GM21367 (cell line): ENCODE measurements at regions not wholly inside any gene's neighbourhood (a gene's known extent, or its start where the extent isn't known, plus 50 kb on each side); places are given as distances from the start of the nearest gene placed in this dataset.

Experiments used
- ATAC-seq: cut with Tn5 transposase; IDR thresholded peaks from one replicate; pipeline ENCODE4 v1.9.1; 2021; ENCODE audit not compliant: unreplicated experiment

DNA sequence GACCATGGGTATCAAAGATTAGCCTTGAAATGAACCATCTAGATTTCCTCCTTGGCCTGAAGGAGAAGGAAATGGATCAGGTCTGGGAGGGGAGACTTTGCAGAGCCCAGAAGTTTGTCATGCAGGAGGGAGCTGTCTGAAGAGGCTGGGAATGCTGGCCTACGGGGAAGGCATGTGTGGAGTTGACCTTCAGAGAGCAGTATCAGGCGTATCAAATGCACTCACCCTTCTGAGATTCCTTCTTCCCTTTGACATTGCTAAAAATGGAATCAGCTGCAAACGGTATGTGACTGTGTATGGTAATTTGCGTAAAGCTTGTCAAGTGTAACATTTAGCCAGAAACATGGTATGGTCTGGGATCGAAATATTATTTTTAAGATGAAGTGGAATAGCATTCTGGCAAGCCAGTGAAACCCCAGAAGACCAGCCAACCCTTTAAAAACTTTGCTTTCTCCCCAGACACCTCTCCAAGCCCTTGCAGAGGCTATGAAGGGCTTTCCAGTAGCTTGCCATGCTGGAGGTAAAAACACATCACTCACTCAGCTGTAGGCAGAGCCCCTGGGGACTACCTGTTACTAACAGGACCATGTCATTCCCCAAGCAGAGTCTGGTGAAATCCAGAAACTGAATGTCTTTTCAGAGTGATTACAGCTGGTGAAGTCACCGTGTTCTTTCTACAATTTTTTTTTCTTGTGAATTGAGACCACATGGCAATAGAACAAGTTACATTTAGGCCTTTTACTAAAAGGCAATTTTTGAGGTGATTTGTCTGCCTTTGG lies 174.7 kb upstream of the SLC24A5 start:
- ATAC-seq = no peak

GRCh38 chr15:47949815-47950214 lies 171.0 kb upstream of the SLC24A5 start:
- no peak for ATAC-seq

GRCh38 chr15:47950447-47950846 lies 170.3 kb upstream of the SLC24A5 start:
- no peak for ATAC-seq

- no peak for ATAC-seq
Observed at GRCh38 chr15:47951781-47952180, 169.0 kb upstream of the SLC24A5 start.

GRCh38 chr15:47954196-47954595 lies 166.6 kb upstream of the SLC24A5 start:
- no peak for ATAC-seq

- ATAC-seq = no peak
Observed at GRCh38 chr15:47955021-47955420, 165.8 kb upstream of the SLC24A5 start.

- ATAC-seq = no peak
Observed at GRCh38 chr15:47959617-47960413, 161.0 kb upstream of the SLC24A5 start.

GRCh38 chr15:47961401-47962090 lies 159.2 kb upstream of the SLC24A5 start:
- peak; percentile 83 for ATAC-seq

DNA sequence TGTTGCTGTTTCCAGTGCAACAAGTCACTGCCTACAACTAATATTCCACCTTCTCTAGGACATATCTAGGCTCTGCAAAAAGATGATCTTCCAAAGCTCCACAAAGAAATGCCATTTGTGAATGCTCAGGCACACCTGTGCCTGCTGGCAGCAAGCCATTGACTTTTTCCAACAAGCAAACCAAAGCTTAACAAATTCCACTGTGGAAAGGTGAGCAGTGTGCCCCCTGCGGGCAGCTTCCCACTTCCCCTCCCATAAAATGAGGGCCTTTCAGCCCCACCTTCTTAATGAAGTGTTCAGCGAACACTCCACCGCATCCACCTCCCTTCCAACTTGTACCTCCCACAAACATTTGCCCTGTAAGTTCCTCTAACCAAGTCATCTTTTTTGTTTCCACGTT lies 157.5 kb upstream of the SLC24A5 start:
- no peak for ATAC-seq

DNA sequence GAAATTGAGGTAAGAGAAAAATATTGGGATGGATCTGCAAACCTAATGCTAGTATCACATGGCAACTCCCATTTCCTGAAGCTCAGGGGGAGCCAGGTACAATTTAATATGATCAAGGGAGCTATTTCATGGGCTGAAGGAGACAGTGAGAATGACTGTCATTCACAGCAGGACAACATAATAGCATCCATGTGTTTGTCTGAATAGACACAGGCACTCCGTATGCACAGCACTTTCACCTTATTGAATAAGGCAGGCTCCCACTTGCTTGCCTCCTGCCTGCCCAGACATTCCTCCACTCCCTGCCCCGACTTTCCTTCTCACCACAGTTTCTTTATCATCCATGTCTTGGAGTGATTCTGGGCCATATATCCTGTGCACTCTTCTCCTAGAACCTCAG lies 156.6 kb upstream of the SLC24A5 start:
- no peak for ATAC-seq

DNA sequence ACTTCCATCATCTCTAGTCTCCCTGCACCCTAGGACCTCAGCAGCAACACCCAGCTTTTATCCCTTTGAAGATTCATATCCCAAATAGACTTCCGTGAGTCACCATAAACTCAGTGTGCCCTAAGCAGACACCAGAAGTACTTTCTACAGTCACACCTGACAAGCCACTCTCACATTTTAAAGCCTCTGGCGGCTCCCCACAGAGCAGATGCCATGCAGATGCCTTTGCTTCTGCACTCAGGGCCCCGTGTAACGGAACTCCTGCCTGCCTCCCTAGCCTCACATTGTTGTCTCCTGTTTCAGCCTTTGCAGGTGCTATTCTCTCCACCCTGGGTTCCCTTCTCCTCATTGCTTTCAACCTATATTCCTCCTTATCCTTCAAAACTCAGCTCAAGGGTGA lies 155.5 kb upstream of the SLC24A5 start:
- no peak for ATAC-seq

DNA sequence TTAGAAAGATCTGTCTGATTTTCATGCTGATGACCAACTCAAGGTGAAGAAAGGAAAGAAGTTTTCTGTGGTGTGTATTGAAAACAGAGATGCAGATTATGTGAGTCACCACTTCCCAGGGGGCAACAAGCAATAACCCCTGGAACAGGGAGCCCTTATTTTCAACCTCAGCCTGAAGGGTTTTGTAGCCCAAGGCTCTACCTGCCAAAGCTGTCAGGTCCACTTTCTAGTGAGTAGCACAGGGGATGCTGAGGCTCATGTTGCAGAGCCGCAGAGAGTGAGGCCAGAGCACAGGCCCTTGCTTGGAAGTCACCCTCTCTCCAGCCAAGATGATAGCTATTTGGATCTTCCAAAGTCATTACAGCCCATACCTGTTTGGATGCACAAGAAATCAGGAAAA lies 152.2 kb upstream of the SLC24A5 start:
- no peak for ATAC-seq

DNA sequence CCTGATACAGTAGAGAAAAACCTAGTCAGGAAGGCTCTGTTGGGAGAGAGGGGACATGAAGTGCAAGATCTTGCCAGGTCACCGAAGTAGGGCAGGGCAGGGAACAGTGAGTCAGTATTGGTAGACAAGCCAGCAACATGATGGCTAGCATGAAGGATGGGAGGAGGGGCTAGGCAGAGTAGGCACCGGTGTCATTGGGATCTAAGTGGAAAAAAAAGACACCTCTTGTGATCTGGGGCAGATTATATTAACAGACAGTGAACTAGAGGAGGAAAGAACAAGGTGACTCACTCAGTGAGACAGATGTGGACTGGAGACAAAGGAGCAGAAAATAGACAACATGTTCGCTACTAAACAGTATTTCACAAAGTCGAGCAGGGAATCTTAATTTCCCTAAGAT lies 149.2 kb upstream of the SLC24A5 start:
- no peak for ATAC-seq

- ATAC-seq = no peak
Observed at GRCh38 chr15:47972738-47973137, 148.1 kb upstream of the SLC24A5 start.

- no peak for ATAC-seq
Observed at GRCh38 chr15:47974724-47975123, 146.1 kb upstream of the SLC24A5 start.

DNA sequence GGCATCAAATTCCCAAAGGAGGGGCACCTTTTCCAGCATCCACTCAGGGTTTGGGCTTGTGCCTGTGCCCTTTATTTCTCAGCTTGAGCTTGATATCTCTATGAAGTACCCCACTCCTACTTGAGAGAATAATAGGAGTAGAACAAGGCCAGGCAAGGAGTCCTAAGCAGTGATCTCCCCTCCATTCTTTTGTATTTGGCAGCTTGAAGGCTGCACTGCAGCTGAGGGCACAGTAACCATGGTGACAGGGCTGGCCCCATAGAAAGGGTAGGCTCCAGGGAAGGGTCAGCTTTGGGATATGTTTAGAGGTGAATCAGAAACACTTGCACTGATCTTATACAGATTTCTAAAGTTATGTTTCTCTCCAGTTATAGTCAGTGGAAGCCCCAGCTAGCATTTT lies 145.4 kb upstream of the SLC24A5 start:
- no peak for ATAC-seq

DNA sequence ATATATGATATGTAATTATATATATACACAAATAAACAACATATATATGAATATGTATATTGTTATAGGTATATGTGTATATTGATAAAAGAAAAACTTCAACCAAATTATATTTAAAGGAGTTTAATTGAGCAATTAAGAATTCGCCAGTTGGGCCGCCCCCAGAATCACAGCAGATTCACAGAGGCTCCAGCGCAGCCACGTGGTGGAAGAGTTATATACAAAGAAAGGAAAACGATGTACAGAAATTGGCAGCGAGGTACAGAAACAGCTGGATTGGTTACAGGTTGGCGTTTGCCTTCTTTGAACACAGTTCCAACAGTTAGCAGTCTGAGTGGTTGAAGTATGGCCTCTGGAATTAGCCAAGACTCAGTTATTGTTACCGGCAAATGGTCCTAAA lies 137.3 kb upstream of the SLC24A5 start:
- ATAC-seq = no peak

DNA sequence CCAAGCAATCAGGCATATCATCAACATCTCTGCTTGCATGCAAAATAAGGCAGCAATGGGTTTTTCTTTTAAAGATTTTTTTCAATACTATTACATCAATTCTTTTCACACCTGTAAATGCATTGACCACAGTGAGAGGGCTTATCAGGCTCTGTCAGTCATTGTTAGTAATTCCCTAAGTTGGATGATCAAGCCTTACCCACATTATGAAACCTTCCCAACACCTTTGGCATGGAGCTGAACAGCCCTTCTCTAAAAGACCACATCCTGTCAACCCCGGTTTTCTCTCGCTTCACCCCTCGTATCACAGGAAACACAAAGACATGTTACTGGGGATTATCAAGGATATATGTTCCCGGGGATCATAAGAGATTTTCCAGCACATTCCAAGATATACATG lies 135.2 kb upstream of the SLC24A5 start:
- no peak for ATAC-seq

DNA sequence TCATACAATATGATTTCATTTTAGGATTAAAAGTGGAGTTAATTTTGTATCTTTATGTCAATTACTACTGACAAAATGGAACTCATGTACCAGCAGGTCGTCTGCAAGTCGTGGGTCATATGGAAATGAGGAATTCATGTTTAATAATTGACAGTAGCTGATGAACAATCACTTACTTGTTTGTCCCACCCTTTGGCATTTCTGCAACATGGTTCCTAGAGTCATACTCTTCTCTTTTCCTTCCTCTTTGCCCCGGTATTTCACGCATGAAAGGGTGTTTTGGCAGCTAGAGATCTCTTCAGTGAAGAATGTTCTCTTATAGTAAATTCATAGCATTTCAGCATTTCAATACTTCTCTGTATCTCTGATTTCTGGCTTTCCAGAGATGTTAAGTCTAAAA lies 133.3 kb upstream of the SLC24A5 start:
- no peak for ATAC-seq

DNA sequence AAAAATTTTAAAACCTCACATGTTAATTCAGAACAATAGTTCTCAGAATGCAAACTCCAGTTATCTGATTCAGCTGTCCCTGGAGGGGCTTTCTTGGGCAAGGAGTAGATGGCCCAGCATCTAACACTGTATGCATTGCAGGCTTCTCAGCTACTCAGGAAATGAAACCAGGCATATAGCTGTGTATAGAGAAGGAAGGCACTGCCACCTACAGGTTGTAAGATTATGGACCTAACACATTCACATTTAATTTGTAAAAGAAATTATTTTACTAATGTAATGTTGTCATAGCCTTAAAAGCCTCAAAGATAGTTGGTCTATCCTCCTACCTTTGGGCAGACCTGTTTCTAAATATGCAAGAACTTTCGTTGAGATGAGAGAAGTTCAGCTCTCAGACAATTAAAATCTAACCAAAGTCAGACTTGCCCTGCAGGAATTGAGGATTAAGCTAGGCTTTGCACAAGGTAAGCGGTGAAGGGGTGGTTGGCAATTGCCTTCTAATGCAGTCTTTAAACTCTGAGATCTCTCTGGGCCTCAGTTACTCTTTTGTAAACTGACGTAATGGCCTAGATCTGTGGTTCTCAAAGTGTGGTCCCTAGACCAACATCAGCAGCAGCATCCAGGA lies 132.8 kb upstream of the SLC24A5 start:
- ATAC-seq = peak; percentile 94

DNA sequence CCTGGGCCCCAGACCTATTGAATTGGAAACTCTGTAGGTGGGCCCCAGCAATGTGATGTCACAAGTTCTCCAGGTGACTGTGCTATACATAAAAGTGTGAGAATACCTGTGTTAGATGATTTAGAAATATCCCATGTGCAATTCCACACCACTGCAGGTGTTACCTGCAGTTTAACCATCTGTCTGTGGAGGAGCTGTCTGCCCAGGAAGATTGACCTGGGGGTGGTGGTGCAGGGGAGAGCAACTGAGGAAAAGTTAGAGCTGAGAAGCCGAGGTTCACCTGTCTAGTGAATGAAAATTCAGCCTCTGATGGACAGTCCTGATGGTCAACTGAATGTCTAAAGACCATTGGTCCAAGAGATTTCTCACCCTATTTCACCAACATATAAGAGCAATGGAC lies 132.2 kb upstream of the SLC24A5 start:
- no peak for ATAC-seq
